Panc1 (cell line): ENCODE measurements at regions not wholly inside any gene's neighbourhood (a gene's known extent, or its start where the extent isn't known, plus 50 kb on each side); places are given as distances from the start of the nearest gene placed in this dataset.

Experiments used
- CTCF ChIP-seq: fragments of 450-650 bp; IDR thresholded peaks from 2 replicates; pipeline ENCODE4 v1.5.1; 2017; ENCODE audit warnings: mild to moderate bottlenecking
- POLR2AphosphoS5 ChIP-seq: IDR thresholded peaks from 2 replicates; pipeline ENCODE4 v1.6.1; 2012; ENCODE audit warnings: mild to moderate bottlenecking, low read depth, low read length, moderate library complexity
- SIN3A ChIP-seq: IDR thresholded peaks from 2 replicates; pipeline ENCODE4 v1.6.1; 2012; ENCODE audit warnings: low read depth, mild to moderate bottlenecking, low read length, moderate library complexity, borderline replicate concordance; ENCODE audit not compliant: insufficient read depth
- TCF7L2 ChIP-seq: IDR thresholded peaks from 2 replicates; pipeline ENCODE4 v1.6.1; 2011; ENCODE audit warnings: mild to moderate bottlenecking, low read depth, low read length, inconsistent platforms
- TF ChIP-seq, protein P1 (sequence below), 2 experiments: IDR thresholded peaks; 2 replicates each; pipeline ENCODE4 v1.6.1; 2011 to 2012; ENCODE audit warnings: low read depth in 2 of 2, control low read depth in 1 of 2, low read length in 1 of 2, mild to moderate bottlenecking in 1 of 2, moderate library complexity in 1 of 2; ENCODE audit not compliant: insufficient read depth in 1 of 2

DNA sequence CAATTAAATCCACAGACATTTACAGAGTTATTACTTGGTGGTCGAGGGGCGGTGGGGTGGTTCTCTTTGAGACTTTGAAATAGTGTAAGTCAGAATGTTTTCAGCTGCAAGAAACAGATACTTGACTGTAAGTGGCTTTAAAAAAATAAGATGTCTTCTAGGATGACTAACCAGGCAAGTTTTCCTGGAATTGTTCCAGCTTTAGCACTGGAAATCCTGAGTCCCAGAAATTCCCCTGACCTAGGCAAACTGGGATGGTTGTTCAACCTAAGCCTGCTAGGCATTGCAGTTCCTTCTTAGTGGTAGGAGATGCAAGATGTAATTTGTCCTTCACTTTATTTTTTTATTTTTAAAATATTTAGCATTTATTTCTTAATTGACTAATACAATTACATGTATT lies 169.5 kb upstream of the POC5 start:
- TF ChIP-seq POLR2AphosphoS5 (no peak), CTCF (no peak), TCF7L2 (no peak), SIN3A (no peak)
- TF ChIP-seq, protein P1, sequence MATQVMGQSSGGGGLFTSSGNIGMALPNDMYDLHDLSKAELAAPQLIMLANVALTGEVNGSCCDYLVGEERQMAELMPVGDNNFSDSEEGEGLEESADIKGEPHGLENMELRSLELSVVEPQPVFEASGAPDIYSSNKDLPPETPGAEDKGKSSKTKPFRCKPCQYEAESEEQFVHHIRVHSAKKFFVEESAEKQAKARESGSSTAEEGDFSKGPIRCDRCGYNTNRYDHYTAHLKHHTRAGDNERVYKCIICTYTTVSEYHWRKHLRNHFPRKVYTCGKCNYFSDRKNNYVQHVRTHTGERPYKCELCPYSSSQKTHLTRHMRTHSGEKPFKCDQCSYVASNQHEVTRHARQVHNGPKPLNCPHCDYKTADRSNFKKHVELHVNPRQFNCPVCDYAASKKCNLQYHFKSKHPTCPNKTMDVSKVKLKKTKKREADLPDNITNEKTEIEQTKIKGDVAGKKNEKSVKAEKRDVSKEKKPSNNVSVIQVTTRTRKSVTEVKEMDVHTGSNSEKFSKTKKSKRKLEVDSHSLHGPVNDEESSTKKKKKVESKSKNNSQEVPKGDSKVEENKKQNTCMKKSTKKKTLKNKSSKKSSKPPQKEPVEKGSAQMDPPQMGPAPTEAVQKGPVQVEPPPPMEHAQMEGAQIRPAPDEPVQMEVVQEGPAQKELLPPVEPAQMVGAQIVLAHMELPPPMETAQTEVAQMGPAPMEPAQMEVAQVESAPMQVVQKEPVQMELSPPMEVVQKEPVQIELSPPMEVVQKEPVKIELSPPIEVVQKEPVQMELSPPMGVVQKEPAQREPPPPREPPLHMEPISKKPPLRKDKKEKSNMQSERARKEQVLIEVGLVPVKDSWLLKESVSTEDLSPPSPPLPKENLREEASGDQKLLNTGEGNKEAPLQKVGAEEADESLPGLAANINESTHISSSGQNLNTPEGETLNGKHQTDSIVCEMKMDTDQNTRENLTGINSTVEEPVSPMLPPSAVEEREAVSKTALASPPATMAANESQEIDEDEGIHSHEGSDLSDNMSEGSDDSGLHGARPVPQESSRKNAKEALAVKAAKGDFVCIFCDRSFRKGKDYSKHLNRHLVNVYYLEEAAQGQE (IDR thresholded peaks at IDR 0.05; ENCODE audit: insufficient read depth in 1 of 2, low read depth in 2 of 2, low read length in 1 of 2) = no peak
